PC-9 (cell line): ENCODE measurements at regions not wholly inside any gene's neighbourhood (a gene's known extent, or its start where the extent isn't known, plus 50 kb on each side); places are given as distances from the start of the nearest gene placed in this dataset.

Experiments used
- BruUV-seq: library from RNA; stranded (reverse); fragments of 400-500 nt; replicated peaks from 2 replicates; lab custom pipeline; 2021; lab: Mats Ljungman, UMichigan
- CTCF ChIA-PET: fragments of 300-600 bp; sonication (Branson Sonifier 250); formaldehyde crosslinking; loops from one replicate; lab custom pipeline; 2022; ENCODE audit warnings: antibody characterized with exemption; lab: Charles Lee
- POLR2A ChIA-PET: fragments of 300-600 bp; sonication (Branson Sonifier 250); formaldehyde crosslinking; loops from one replicate; lab custom pipeline; 2022; ENCODE audit warnings: antibody characterized with exemption; ENCODE audit not compliant: unreplicated experiment; lab: Charles Lee
- DNase-seq, 2 experiments: peaks; one replicate each; pipeline versions ENCODE4 v3.0.0 to v3.0.0-alpha.2; 2015 to 2022; ENCODE audit warnings: mixed read lengths in 1 of 2
- H2AFZ ChIP-seq: fragments of 200-600 bp; sonication (generic); 2 replicates; pipeline ENCODE4 v1.8.1; 2017; ENCODE audit warnings: antibody characterized with exemption
- H3F3A ChIP-seq: fragments of 200-600 bp; sonication (generic); 2 replicates; pipeline ENCODE4 v1.8.1; 2017; ENCODE audit warnings: antibody characterized with exemption, mild to moderate bottlenecking, low read depth; ENCODE audit not compliant: insufficient read depth
- H3K27ac ChIP-seq: fragments of 200-600 bp; sonication (generic); 2 replicates; pipeline ENCODE4 v1.6.1; 2016; ENCODE audit warnings: mixed run types
- H3K27me3 ChIP-seq: fragments of 200-600 bp; sonication (generic); 2 replicates; pipeline ENCODE4 v1.6.1; 2016; ENCODE audit warnings: low read depth, mixed run types; ENCODE audit not compliant: insufficient read depth
- H3K36me3 ChIP-seq: fragments of 200-600 bp; sonication (generic); 2 replicates; pipeline ENCODE4 v1.6.1; 2016; ENCODE audit warnings: low read depth, mixed run types
- H3K4me1 ChIP-seq: fragments of 200-600 bp; sonication (generic); replicated peaks from 2 replicates; pipeline ENCODE4 v1.6.1; 2016; ENCODE audit warnings: mixed run types; ENCODE audit not compliant: insufficient read depth
- H3K4me2 ChIP-seq: fragments of 200-600 bp; sonication (generic); 2 replicates; pipeline ENCODE4 v1.6.1; 2017; ENCODE audit warnings: mixed run types
- H3K4me3 ChIP-seq: fragments of 200-600 bp; sonication (generic); 2 replicates; pipeline ENCODE4 v1.6.1; 2016; ENCODE audit warnings: mixed run types
- H3K79me2 ChIP-seq: fragments of 200-600 bp; sonication (generic); 2 replicates; pipeline ENCODE4 v1.6.1; 2017; ENCODE audit warnings: low read depth, mixed run types
- H3K9me2 ChIP-seq: fragments of 200-600 bp; sonication (generic); 2 replicates; pipeline ENCODE4 v1.8.1; 2017; ENCODE audit warnings: mild to moderate bottlenecking; ENCODE audit not compliant: insufficient read depth
- H3K9me3 ChIP-seq: fragments of 200-600 bp; sonication (generic); 2 replicates; pipeline ENCODE4 v1.8.1; 2016; ENCODE audit warnings: low read depth; ENCODE audit not compliant: insufficient read depth
- H4K20me1 ChIP-seq: fragments of 200-600 bp; sonication (generic); 2 replicates; pipeline ENCODE4 v1.8.1; 2017; ENCODE audit not compliant: insufficient read depth
- CTCF ChIP-seq: fragments of 200-600 bp; sonication (generic); conservative IDR thresholded peaks from 2 replicates; pipeline ENCODE4 v1.6.1; 2017; ENCODE audit warnings: mixed run types, antibody characterized with exemption, mild to moderate bottlenecking, moderate library complexity
- EZH2 ChIP-seq: fragments of 200-600 bp; sonication (generic); IDR thresholded peaks from 2 replicates; pipeline ENCODE4 v1.8.0; 2017; ENCODE audit warnings: antibody characterized with exemption, low read depth
- intact Hi-C: fragments of 100-400 bp; cut with micrococcal nuclease; formaldehyde crosslinking; loops from one replicate; pipeline ENCODE4 v1.10.0; 2022; ENCODE audit not compliant: unreplicated experiment

DNA sequence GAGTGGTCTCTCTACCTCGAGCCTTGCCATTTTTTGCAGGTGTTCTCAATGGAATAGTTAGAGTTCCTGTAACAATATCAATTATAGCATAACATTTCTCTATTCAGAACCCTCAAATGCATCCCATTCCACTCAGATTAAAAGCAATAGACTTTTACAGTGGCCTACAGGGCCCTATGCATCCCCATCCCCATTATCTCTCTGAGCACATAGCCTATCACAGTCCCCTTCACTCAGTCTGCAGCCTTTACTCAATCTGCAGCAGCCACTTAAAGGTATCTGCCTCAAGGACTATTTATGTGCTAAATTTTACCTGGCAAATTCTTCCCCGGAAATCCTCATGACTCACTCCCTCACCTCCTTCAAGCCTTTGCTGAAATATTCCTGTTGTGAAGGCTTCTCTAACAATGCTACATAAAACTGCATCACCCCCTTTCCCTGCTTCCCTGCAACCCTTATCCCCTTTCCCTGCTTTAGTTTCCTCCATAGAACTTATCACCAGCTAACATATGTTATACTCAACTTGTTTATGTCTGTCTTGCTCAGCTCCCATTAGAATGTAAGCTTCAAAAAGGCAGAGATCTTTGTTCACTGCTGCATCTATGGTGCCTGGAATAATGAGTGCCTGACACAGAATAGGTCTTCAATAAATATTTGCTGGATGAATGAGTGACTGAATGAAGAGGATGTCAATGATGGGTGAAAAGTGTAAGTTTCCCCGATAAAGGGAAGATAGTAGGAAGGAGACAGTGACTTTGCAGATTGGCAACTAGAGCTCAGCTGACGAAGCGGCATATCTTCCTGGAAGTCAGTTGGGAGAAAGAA, 54.1 kb upstream of the ZNF366 start:
- CTCF ChIA-PET: no interaction called here
- Histone ChIP-seq H3K4me3 (no peak overlapping the region), H3K9me2 (no peaks in the 10 kb centered on the region), H2AFZ (no peak overlapping the region), H3K9me3 (no peaks in the 10 kb centered on the region; the same call in 1 of the 2 replicates), H3K36me3 (no peaks in the 10 kb centered on the region), H3K27me3 (no peaks in the 10 kb centered on the region), H4K20me1 (no peaks in the 10 kb centered on the region), H3F3A (no peaks in the 10 kb centered on the region; the same call in 1 of the 2 replicates), H3K4me2 (no peak overlapping the region), H3K79me2 (no peaks in the 10 kb centered on the region), H3K27ac (no peak overlapping the region), H3K4me1 (peaks cover 8% of the 10 kb centered on the region; the same call in 1 of the 2 replicates)
- TF ChIP-seq CTCF (no peak), EZH2 (no peak)
- POLR2A ChIA-PET: interaction anchor here (0.6 kb wide), 1 partner anchor 393 kb away, joined by 3 read pairs; no protein-coding TSS in a partner anchor
- no peak for DNase-seq
- intact Hi-C loops: no loop called here
- no TSS peak for BruUV-seq

DNA sequence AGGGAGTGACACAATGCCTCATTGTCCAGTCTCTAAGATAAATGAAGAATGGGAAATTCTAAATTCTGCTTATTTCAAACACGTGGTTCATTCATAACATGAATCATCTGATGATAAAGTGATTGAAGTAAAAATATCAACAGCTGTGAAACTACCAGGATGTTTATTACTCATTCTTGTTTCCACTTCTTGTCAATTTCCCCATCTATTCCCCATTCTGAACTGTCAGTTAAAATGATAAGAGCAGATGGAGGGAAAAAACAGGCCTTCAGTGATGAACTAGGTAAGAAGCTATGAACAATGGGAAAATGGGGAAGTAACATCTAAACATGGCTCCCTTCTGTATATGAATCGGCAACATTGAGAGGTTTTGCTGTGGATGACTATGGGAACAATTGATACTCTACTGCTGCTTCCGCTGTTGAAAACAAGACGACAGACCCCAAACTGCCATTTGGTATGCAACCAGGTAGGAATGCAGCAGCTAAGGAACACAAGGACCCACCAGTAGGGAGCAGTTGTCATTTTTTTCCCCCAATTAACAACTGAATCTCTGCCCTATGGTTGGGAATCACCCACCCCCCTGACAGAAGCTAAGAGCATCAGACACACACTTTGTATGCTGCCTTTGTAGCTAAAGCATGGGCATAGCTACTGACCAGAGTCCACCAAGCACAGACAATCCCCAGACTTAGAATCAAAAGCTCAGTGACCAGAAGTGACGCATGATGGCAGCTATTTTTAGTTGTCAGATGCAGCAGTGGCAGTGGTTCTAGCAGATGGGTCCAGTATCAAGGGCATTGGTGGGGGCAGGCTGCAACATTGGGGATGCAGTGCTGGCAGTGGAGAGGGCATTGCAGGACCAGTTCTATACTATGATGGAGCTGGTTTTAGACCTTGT, 52.9 kb upstream of the ZNF366 start:
- Histone ChIP-seq H3K4me3 (no peak overlapping the region), H3K4me1 (peaks cover 8% of the 10 kb centered on the region; the same call in 1 of the 2 replicates), H3K4me2 (no peak overlapping the region), H2AFZ (no peak overlapping the region), H3K27ac (no peak overlapping the region), H3K9me3 (no peaks in the 10 kb centered on the region; the same call in 1 of the 2 replicates), H3K9me2 (no peaks in the 10 kb centered on the region), H3K79me2 (no peaks in the 10 kb centered on the region), H3K27me3 (no peaks in the 10 kb centered on the region), H3K36me3 (no peaks in the 10 kb centered on the region), H3F3A (no peaks in the 10 kb centered on the region; the same call in 1 of the 2 replicates), H4K20me1 (no peaks in the 10 kb centered on the region)
- TF ChIP-seq CTCF (no peak), EZH2 (no peak)
- ChIA-PET CTCF (interaction anchor here (0.6 kb wide), 2 partner anchors 11 to 281 kb away, joined by 4 to 8 read pairs; no protein-coding TSS in a partner anchor), POLR2A (interaction anchor here (0.6 to 0.7 kb wide), 3 partner anchors 56 to 187 kb away, joined by 3 to 8 read pairs (median 4); no protein-coding TSS in a partner anchor)
- DNase-seq: no peak
- BruUV-seq: no TSS peak
- intact Hi-C loops: loop anchor here (10.0 kb wide), 1 partner anchor 255 kb away; the partner anchor contains the start of gene TNPO1

DNA sequence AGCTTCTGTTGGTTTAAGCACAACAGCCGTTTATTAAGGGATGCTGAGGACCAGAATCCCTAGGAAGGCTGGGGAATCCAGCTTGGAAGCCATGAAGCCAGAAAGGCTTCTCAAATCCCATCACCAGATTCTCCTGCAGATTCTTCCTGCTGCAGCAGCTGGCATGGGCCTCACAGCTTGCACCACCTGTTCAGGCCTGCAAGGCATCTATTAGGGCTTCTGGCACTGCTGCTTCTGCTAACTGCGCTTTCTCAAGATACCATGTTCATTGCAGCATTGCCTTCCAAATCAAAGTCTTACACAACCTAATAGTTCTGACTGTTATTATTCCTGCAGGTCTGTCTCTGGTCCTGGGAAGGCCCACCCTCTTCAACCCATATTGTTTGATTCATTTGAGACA, 51.2 kb upstream of the ZNF366 start:
- Histone ChIP-seq H3K79me2 (no peaks in the 10 kb centered on the region), H3K9me2 (no peaks in the 10 kb centered on the region), H2AFZ (no peak overlapping the region), H3F3A (no peaks in the 10 kb centered on the region; the same call in 1 of the 2 replicates), H3K36me3 (no peaks in the 10 kb centered on the region), H3K27me3 (no peaks in the 10 kb centered on the region), H3K27ac (no peak overlapping the region), H3K4me3 (no peak overlapping the region), H3K4me1 (peaks cover 8% of the 10 kb centered on the region; the same call in 1 of the 2 replicates), H4K20me1 (no peaks in the 10 kb centered on the region), H3K9me3 (no peaks in the 10 kb centered on the region), H3K4me2 (no peak overlapping the region)
- ChIA-PET CTCF (no interaction called here), POLR2A (no interaction called here)
- DNase-seq: no peak
- intact Hi-C loops: loop anchor here (10.0 kb wide), 1 partner anchor 256 kb away; the partner anchor contains the start of gene TNPO1
- TF ChIP-seq EZH2 (no peak), CTCF (no peak)
- BruUV-seq: no TSS peak
